Calu3 (cell line): ENCODE measurements at regions not wholly inside any gene's neighbourhood (a gene's known extent, or its start where the extent isn't known, plus 50 kb on each side); places are given as distances from the start of the nearest gene placed in this dataset.

ENCODE experiments used
- BruUV-seq: library from RNA; stranded (reverse); fragments of 400-500 nt; replicated peaks from 2 replicates; lab custom pipeline; 2021; lab: Mats Ljungman, UMichigan
- CTCF ChIA-PET: fragments of 300-600 bp; sonication (Branson Sonifier 250); formaldehyde crosslinking; loops from one replicate; lab custom pipeline; 2022; ENCODE audit warnings: antibody characterized with exemption; lab: Charles Lee
- DNase-seq: peaks from one replicate; pipeline ENCODE4 v3.0.0; 2022
- H3K27ac Mint-ChIP-seq: one replicate; pipeline ENCODE4 v1.8.0; 2022; ENCODE audit warnings: mixed read lengths; ENCODE audit not compliant: unreplicated experiment
- H3K27me3 Mint-ChIP-seq: one replicate; pipeline ENCODE4 v1.8.0; 2022; ENCODE audit warnings: mixed read lengths; ENCODE audit not compliant: unreplicated experiment
- H3K36me3 Mint-ChIP-seq: one replicate; pipeline ENCODE4 v1.8.0; 2022; ENCODE audit warnings: mild to moderate bottlenecking, moderate library complexity, mixed read lengths; ENCODE audit not compliant: insufficient read depth, unreplicated experiment
- H3K4me1 Mint-ChIP-seq: one replicate; pipeline ENCODE4 v1.8.0; 2022; ENCODE audit warnings: mild to moderate bottlenecking, low read depth, mixed read lengths; ENCODE audit not compliant: unreplicated experiment
- H3K4me3 Mint-ChIP-seq: one replicate; pipeline ENCODE4 v1.8.0; 2022; ENCODE audit warnings: mild to moderate bottlenecking, low read depth, moderate library complexity, mixed read lengths; ENCODE audit not compliant: unreplicated experiment
- H3K9me3 Mint-ChIP-seq: one replicate; pipeline ENCODE4 v1.8.0; 2022; ENCODE audit warnings: low read depth, mixed read lengths; ENCODE audit not compliant: unreplicated experiment
- CTCF ChIP-seq: fragments of 200-600 bp; IDR thresholded peaks from one replicate; pipeline ENCODE4 v1.8.0; 2022; ENCODE audit warnings: antibody characterized with exemption; ENCODE audit not compliant: unreplicated experiment
- intact Hi-C: fragments of 100-400 bp; cut with micrococcal nuclease; formaldehyde crosslinking; loops from one replicate; pipeline ENCODE4 v1.10.0; 2022; ENCODE audit not compliant: unreplicated experiment

- no peak overlapping the region for H3K27ac Mint-ChIP-seq
- CTCF ChIA-PET: no interaction called here
- TF ChIP-seq CTCF: no peak
- no peaks in the 10 kb centered on the region for H3K36me3 Mint-ChIP-seq
- no peak overlapping the region for H3K4me3 Mint-ChIP-seq
- no peak for DNase-seq
- H3K27me3 Mint-ChIP-seq: no peaks in the 10 kb centered on the region
- H3K4me1 Mint-ChIP-seq: no peaks in the 10 kb centered on the region
- no peaks in the 10 kb centered on the region for H3K9me3 Mint-ChIP-seq
- intact Hi-C loops: no loop called here
- no TSS peak for BruUV-seq
Measured at GRCh38 chr5:89204756-89205155, 321.8 kb upstream of the MEF2C start.

DNA sequence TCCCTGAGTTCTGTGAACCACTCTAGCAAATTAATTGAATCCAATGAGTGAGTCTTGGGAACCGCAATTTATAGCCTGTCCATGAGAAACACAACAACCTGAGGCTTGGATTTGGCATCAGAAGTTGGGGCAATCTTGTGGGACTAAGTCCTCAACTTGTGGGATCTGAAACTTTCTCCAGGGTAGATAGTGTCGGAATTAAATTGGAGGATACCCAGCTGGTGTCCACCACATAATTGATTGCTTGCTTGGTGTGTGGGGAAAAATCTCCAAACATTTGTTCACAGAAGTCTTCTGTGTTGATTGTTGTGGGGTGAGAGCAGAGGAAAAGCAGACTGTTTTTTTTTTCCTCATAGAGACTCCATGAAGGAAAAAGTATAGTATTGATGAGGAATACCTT lies 320.6 kb upstream of the MEF2C start:
- H3K27ac Mint-ChIP-seq: no peak overlapping the region
- no TSS peak for BruUV-seq

GRCh38 chr5:89200899-89201298 lies 317.9 kb upstream of the MEF2C start:
- CTCF ChIA-PET: no interaction called here
- no peak for TF ChIP-seq CTCF
- Mint-ChIP-seq H3K27ac (no peak overlapping the region), H3K27me3 (no peaks in the 10 kb centered on the region), H3K4me3 (no peak overlapping the region), H3K36me3 (no peaks in the 10 kb centered on the region), H3K9me3 (peaks cover 11% of the 10 kb centered on the region), H3K4me1 (no peaks in the 10 kb centered on the region)
- no TSS peak for BruUV-seq
- no peak for DNase-seq
- intact Hi-C loops: no loop called here

More for the DNA sequence above, 320.6 kb upstream of the MEF2C start:
- TF ChIP-seq CTCF: no peak
- no peaks in the 10 kb centered on the region for H3K27me3 Mint-ChIP-seq
- H3K4me1 Mint-ChIP-seq: no peaks in the 10 kb centered on the region
- peaks cover 4% of the 10 kb centered on the region for H3K9me3 Mint-ChIP-seq
- no peak for DNase-seq
- intact Hi-C loops: no loop called here
- CTCF ChIA-PET: interaction anchor here (0.5 kb wide), 1 partner anchor 14 kb away, joined by 7 read pairs; no protein-coding TSS in a partner anchor
- H3K4me3 Mint-ChIP-seq: no peak overlapping the region
- no peaks in the 10 kb centered on the region for H3K36me3 Mint-ChIP-seq

DNA sequence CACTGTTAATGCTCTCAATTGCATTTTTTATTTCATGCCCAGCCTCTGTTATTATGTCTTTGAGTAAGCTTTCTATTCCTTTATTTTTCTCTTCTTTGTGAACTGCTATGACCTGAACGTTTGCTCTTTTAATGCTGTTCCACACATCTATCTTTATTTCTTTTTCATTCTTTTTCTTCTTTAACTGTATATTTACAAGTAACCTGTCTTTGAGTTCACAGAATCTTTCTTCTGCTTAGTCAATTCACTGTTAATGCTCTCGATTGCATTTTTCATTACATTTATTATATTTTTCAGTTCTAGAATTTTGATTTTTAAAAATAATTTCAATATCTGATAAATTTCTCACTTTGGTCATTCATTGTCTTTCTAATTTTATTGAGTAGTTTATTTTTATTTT lies 316.3 kb upstream of the MEF2C start:
- no peak for TF ChIP-seq CTCF
- Mint-ChIP-seq H3K27me3 (no peaks in the 10 kb centered on the region), H3K9me3 (peaks cover 13% of the 10 kb centered on the region), H3K36me3 (no peaks in the 10 kb centered on the region), H3K27ac (no peak overlapping the region), H3K4me3 (no peak overlapping the region), H3K4me1 (no peaks in the 10 kb centered on the region)
- BruUV-seq: no TSS peak
- CTCF ChIA-PET: no interaction called here
- intact Hi-C loops: no loop called here
- DNase-seq: no peak
